ENCODE measurements at regions not wholly inside any gene's neighbourhood (a gene's known extent, or its start where the extent isn't known, plus 50 kb on each side); places are given as distances from the start of the nearest gene placed in this dataset.
"Not testable (repeated sequence)": the region's sequence is repeated elsewhere in the genome, so short reads cannot be mapped to it uniquely, and the experiment has no call there.

GRCh38 chr16:47905771-47906170 lies 250.0 kb downstream of the ABCC12 start:
- DNase-seq (ENCODE audit: low spot score) = no peak

DNA sequence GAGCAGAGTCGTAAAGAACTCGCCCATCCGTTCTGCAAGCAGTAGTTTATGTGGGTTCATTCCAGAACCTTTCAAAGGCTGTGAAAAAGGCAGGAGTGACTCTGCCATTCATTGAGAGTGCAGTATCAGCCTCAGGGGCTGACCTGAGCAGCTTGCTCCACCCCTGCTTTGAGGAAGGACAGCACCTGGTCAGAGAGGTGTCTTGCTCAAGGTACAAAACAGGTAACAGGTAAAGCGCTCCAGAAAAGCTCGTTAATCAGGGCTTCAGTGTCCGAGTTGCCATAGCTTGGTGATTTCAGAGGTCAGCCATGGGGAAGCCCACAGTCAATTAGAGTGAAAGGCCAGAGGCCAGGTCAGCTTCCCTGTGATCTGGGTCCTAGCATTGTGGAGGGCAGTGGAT lies 251.1 kb downstream of the ABCC12 start:
- no peak for DNase-seq (ENCODE audit: low spot score)

DNA sequence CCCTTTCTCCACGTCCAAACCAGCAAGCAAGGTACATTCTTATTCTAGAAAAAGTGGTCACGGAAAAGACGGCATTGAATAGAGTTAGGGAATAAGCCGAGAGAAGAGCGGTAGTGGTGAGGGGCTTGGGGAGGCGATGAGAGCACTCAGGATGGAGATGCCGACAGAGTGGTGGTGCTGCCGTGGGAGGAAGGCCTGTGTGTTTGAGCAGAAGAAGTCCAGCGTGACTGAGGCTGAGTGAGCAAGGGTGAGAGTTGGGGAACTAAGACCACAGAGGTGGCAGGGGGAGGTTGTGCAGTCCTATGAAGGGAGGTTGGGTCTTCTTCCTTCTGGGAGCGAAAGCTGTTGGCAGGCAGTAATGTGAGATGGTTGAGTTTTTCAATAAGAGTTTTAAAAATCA lies 252.3 kb downstream of the ABCC12 start:
- DNase-seq (ENCODE audit: low spot score) = no peak

DNA sequence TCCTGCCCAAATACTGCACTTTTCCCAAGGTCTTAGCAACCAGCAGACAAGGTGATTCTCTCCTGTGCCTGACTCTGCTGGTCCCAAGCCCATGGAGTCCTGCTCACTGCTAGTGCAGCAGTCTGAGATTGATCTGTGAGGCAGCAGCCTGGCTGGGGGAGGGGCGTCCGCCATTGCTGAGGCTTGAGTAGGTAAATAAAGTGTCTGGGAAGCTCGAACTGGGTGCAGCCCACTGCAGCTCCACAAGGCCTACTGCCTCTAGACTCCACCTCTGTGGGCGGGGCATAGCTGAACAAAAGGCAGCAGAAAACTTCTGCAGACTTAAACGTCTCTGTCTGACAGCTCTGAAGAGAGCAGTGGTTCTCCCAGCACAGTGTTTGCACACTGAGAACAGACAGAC lies 258.7 kb downstream of the ABCC12 start:
- DNase-seq (ENCODE audit: low spot score) = not testable (repeated sequence)

DNA sequence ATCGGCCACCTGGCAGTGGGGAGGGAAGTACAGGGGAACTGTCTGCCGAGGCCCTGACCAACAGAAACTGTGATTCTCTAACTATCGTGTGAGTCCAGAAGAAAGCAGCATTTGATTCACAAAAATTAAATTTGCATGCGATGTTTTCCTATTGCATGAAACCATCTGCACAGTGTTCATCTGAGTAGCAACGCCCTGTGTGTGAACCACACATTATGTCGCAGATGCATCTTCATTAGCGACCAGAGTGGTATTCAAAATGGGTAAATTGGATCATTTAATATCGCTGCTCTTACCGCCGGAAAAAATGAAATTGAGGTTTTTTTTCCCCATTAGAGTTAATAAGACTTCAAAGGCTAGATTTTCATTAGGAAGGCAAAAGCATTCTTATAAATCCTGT lies 260.6 kb downstream of the ABCC12 start:
- DNase-seq (ENCODE audit: low spot score) = no peak

DNA sequence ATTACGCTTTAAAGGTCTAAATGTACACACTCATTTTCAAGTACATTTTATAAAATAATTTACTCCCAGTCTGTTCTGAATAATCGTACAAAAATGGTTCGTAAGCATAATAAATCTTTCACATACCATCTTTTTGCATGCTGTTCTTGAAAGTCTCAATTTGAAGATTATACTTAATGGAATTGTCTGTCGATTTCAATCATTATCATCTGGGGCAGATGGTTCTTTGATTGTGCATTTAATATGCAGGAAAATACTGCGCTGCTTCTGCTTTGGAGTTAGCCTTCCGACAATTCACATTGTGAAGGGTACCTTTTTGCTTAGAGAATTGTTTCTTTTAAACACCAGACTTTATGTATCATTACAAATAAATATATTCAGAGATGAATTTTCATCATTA lies 262.8 kb downstream of the ABCC12 start:
- no peak for DNase-seq (ENCODE audit: low spot score)

DNA sequence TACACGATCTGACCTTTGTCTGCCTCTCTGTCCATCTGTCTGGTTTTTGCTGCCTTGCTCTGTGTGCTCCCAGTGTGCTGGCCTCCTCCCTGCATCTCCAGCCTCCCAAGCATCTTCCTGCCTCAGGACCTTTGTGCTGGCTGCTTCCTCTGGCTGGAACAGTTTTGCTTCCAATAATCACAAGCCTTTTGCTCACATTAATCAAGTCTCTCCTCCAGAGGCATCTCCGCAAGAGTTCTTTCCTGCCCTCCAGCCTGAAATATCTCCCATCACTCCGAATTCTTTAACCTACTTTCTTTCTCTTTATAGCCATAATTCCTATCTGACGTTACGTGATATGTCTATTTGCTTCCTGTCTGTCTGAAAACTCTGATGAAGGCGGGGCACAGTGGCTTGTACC lies 267.1 kb downstream of the ABCC12 start:
- no peak for DNase-seq (ENCODE audit: low spot score)

DNA sequence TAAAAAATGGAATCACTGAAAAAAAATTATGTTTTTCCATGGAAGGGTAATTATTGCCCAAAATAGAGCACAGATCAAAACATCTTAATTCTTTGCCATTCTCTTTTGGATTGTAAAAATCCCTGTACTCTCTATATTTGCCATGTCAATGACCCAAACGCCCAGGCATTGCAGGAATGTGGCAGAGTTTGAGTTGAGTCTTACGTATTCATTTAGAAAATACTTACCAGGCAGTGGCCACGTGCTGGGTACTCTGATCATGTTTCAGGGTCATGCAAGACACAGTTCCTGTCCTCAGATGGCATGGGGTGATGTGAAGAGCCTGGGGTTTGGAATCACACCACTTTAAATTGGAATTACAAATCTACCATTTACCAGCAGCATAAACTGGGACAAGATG lies 267.7 kb downstream of the ABCC12 start:
- DNase-seq (ENCODE audit: low spot score) = peak; percentile 29

DNA sequence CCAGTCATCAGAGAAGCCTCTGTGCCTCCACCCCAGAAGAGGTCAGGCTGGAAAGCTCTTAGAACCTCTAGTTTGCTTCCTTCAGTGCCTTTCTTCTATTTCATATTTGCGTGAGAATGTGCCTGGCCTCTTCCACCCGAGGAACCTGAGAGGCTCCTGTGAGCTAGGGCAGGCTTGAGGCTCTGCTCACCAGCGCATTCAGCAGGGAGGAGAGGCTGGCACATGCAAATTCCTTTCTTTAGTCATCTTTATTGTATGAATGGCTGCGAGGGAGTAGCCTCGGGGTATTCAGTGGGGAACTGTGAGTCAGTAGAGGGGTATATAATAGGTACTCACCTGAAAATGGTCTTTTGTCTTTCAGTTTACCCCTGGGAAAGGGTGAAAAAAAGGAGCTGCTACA lies 268.3 kb downstream of the ABCC12 start:
- peak; percentile 43 for DNase-seq (ENCODE audit: low spot score)

- DNase-seq (ENCODE audit: low spot score) = no peak
Observed at GRCh38 chr16:47886631-47887415, 269.0 kb downstream of the ABCC12 start.

DNA sequence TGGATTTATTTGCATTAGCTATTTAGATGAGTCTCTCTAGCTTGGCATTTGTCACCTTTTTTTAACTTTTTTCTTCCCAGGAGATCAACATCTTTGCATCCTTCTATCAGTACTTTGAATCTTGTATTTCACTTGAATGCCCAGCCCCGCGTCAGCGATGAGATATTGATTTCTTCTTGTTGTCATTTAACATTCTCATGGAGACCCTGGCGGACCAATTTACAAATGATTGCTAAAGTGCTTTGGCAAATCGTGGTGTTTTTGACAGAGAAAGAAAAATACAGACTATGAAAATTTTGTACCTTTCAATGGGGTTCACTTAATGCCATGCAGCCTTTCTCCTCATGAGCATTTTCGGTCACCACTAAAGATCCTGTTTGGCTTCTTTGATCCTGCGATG lies 269.7 kb downstream of the ABCC12 start:
- DNase-seq (ENCODE audit: low spot score) = no peak

- no peak for DNase-seq (ENCODE audit: low spot score)
Observed at GRCh38 chr16:47885489-47885888, 270.3 kb downstream of the ABCC12 start.

- peak; percentile 25 for DNase-seq (ENCODE audit: low spot score)
Observed at GRCh38 chr16:47884116-47884725, 271.6 kb downstream of the ABCC12 start.

DNA sequence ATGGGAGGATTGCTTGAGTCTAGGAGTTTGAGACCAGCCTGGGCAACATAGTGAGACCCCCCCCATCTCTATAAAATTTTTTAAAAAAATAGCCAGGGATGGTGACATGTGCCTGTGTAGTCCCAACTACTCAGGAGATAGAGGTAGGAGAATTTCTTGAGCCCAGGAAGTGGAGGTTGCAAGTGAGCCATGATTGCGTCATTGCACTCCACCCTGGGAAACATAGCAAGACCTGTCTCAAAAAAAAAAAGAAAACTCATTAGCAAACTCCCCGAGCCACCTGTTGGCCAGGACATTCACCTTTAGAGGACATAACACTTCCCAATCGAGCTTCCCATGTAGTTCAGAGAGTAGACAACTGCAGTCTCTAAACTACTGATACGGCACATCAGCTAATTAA lies 274.2 kb downstream of the ABCC12 start:
- no peak for DNase-seq (ENCODE audit: low spot score)

- DNase-seq (ENCODE audit: low spot score) = no peak
Observed at GRCh38 chr16:47880653-47881052, 275.1 kb downstream of the ABCC12 start.

DNA sequence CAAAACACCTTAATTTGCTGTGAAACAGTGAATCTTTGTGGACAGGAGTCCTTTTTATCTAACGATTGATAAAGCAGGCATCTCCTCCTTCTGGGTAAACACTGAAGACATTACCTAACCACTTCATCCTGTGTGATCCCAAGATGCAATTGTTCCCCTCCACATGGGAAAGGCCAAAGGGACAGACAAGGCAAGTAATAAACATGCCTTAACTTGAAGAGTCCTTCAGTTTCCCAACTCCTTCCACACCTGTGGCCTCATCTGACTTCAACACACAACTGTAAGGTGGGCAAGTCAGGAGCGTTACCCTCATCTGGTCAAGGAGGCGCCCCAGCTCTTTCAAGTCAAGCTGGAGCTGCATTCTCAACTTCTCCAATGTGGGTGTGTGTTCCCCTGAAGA lies 278.6 kb downstream of the ABCC12 start:
- no peak for DNase-seq (ENCODE audit: low spot score)

DNA sequence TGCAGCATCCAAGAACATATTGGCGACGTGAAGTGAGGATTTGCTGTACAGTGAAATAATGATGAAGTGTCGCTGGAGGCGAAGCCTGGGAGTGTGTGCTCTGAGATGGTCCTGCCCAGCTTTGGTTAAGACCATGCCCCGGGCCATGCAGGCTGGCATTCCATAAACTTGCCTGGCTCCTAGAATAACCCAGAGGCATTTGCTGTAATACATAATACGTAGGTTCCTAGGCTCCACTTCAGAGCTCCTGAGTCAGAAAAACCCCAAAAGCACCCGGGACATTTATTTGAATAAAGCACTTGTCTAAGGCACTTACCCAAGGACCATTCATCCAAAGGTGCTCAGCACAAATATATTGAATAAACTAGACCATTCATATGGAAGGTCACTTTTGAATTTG lies 279.3 kb downstream of the ABCC12 start:
- no peak for DNase-seq (ENCODE audit: low spot score)

DNA sequence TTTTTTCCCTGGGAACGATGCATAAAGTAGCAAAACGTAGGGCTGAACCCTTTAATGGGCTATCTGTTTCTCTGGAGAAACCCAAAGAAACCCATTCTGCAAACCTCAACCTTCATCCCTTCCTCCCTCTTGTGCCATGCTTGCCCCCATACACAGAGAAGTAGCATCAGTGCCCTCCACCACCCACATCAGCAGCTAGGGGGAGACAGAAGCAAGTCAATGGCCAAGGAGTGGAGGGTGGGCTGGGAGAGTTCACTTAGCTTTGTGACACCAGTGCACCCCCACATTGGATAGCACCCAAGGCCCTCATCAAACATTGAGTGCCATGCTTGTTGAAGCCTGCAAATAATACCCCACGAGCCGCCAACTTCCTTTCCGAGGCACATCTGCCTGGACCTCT lies 282.4 kb downstream of the ABCC12 start:
- DNase-seq (ENCODE audit: low spot score) = no peak

DNA sequence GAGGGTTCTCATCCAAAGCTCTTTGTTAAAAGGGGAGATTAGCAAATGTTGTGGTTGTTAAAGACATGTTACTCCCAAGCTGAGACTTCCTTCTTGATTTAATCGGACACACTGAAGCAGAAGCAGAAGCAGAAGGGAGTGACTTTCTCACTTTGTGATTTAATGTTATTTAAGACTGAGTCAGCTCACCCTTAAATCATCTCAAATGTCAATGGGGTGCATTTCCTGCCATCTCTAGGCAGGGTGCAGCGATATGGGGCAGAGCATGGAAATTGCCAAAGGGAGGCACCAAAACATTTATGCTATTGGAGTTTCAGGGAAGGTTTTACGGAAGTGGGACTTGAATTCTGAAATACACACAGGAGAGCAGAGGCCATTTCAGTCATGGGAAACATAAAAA lies 283.6 kb downstream of the ABCC12 start:
- DNase-seq (ENCODE audit: low spot score) = no peak

DNA sequence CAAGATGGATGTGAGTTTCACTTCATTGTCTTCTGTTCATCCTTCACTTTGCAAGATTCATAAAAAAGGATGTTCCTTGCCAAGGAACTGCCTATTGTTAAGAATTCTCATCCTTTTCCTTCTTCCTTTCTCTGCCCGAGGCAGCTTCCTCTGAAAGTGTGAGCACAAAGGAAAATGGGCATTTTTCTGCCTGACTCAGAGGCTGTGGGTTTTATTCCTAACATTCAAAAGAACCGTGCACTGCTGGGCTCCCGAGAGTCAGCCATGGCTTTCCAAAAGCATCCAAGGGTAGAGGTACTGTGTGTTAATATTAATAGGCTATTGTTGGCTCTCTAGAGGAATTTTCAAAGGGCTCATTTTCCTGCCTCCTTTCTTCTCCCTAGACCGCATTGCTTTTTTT lies 289.4 kb downstream of the ABCC12 start:
- no peak for DNase-seq (ENCODE audit: low spot score)

GRCh38 chr16:47865337-47865855 lies 290.4 kb downstream of the ABCC12 start:
- DNase-seq (ENCODE audit: low spot score) = no peak

DNA sequence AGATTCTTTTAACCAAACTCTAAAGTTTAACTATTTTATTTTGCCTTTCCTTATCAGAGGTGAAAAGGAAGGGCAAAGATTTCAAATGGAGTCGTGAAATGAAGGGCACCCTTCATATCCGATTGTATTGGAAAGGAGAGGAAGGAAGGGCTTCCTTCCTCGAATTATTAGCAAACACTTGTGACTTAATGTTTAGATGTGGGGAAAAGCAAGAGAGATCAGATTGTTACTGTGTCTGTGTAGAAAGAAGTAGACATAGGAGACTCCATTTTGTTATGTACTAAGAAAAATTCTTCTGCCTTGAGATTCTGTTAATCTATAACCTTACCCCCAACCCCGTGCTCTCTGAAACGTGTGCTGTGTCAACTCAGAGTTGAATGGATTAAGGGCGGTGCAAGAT lies 291.5 kb downstream of the ABCC12 start:
- DNase-seq (ENCODE audit: low spot score) = not testable (repeated sequence)

DNA sequence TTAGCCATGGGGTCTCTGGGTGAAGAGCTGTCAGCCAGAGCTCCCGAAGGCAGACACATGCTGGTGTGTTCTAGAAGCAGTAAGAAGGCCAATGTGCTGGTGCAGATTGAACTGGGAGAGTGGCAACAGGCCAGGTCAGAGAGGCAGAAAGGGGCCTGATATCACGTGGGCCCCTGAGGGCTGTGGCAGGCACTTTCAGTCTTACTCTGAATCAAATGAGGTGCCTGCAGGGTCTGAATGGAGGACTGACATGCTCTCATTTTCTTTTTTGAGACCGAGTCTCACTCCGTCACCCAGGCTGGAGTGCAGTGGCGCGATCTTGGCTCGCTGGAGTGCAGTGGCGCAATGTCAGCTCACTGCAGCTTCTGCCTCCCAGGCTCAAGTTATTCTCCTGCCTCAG lies 293.8 kb downstream of the ABCC12 start:
- DNase-seq (ENCODE audit: low spot score) = no peak
